Suppressor macrophage treated with lipopolysaccharide for 1 hour (primary cell): ENCODE measurements at regions not wholly inside any gene's neighbourhood (a gene's known extent, or its start where the extent isn't known, plus 50 kb on each side); places are given as distances from the start of the nearest gene placed in this dataset.
"Not testable (repeated sequence)": the region's sequence is repeated elsewhere in the genome, so short reads cannot be mapped to it uniquely, and the experiment has no call there.

Experiments used
- DNase-seq, 3 donors: peaks; one replicate each; pipeline ENCODE4 v3.0.0-alpha.2; 2020 to 2022

GRCh38 chr2:226573158-226573557 lies 226.5 kb downstream of the IRS1 start:
- DNase-seq, result no peak

- no peak for DNase-seq
These were observed 235.0 kb downstream of the IRS1 start for GRCh38 chr2:226564667-226565066.

DNA sequence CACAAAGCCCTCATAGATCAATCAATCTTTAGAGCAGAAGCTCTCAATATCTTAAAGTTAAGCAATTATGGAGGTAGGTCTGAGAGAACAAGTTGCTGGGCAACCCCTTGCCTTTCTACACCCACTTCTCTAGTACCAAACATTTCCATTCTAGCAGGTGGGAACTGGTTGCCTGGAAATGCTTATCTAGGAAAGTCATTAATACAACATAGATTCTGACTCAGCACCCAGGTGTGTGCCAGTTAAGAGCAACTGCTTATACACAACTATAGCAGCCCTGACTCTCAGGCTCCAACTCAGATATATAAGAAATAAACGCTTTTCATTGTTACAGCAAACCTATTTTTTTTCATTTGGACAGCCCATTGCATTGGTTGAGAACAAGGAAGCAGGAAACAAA lies 237.7 kb downstream of the IRS1 start:
- DNase-seq, result no peak

DNA sequence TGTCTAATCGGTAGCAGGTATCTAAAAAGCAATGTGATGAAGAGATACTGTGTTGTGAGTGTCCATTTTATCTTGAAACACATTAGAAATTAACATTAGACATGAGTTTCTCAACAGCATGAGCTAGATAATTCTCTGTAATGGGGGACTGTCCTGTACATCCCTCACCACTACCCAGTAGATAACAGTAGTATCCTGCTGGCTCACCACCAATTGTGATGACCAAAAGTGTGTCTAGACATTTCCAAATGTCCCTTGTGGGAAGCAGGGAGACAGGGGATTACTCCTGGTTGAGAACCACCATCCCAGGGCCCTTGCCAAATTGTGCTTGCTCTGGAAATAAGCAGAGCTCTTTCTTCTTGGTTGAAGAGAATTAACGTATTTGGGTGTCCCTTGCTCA lies 239.3 kb downstream of the IRS1 start:
- no peak for DNase-seq

GRCh38 chr2:226559536-226559935 lies 240.1 kb downstream of the IRS1 start:
- no peak for DNase-seq

DNA sequence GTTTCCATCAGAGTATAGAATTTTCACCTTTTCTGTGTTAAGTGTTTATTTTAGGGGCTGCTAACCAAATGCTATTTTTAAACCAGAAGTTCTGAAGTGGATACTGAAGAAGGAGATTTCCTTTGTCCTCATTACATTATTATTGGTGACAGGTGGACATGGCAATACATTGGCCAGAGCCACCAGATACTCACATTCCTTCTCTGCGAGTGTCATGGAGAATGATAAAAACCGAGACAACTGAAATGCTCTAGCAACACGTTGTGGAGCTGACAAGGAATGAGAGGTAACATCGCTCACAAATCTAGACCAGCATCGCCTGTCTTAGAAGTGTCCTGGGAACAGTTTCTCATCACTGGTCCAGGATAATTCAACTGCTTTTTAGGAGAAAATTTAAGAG lies 241.2 kb downstream of the IRS1 start:
- no peak for DNase-seq

- no peak for DNase-seq
These were observed 243.6 kb downstream of the IRS1 start for GRCh38 chr2:226556050-226556449.

DNA sequence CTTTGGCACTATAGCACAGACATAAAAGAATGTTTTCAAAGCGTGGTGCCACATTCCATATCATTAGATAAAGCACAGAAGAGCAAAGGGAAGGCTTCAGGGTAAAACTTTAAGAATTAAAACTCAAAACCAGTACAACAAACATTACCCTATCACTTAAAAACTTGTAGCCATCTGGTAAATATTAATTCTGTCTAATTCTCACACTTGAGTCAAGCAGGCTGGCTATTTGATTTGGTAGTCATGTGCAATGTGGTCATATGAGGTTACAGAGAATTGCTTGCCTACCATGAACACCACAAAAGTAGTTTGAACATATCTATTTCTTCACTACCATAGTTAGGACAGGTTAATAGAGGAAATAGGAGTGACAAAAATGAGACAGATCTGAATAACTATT lies 244.9 kb downstream of the IRS1 start:
- DNase-seq, result no peak

DNA sequence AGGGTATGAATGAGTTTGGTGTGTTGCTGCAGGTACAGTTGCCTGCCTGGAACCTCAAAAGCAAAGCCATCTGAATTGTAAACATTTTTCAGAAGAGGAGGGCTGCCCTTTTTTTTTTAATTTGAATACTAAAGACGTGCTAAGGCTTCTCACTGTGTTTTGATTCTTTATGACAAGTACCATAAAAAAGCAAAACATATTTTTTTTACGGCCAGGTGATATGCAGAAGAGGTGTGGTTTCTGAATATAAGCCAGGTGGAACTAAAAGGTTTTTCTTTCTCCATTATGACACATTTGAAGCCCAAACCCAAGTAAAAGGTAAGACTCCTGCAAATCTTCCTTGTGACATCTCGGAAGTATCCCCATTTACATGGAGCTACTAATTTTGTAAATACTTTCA lies 246.3 kb downstream of the IRS1 start:
- DNase-seq, result no peak

DNA sequence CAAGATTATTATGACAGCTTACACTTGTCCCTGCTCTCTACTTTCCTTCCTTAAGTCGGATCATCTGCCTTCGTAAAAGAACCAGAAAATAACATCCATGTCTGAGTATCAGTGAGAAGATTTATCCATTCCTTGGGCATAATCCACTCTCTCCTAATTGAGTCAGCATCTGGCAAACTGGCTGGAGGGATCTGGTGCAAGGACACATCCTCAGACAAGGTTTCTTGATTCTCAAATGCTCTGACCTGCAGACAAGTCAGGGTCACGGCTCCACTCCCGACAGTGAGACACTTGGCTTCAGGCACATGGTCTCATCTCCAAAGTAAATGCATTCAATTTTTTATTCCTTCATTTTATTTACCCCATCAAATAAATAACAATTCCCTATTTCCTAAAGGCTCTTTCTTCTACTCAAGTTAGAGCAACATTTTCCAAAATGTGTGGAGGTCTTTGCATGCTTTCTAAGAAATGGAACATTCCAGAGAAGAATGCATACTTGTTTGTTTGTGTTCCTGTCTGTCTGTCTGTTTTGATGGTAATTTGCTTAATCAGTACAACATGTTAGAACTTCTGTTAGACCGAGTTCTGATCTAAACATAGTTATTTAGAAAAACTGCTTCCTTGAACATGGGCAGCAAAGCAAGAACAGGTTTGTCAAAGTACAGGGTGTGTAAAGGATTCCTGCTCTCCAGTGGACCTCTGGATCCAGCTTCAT lies 246.9 kb downstream of the IRS1 start:
- no peak for DNase-seq

DNA sequence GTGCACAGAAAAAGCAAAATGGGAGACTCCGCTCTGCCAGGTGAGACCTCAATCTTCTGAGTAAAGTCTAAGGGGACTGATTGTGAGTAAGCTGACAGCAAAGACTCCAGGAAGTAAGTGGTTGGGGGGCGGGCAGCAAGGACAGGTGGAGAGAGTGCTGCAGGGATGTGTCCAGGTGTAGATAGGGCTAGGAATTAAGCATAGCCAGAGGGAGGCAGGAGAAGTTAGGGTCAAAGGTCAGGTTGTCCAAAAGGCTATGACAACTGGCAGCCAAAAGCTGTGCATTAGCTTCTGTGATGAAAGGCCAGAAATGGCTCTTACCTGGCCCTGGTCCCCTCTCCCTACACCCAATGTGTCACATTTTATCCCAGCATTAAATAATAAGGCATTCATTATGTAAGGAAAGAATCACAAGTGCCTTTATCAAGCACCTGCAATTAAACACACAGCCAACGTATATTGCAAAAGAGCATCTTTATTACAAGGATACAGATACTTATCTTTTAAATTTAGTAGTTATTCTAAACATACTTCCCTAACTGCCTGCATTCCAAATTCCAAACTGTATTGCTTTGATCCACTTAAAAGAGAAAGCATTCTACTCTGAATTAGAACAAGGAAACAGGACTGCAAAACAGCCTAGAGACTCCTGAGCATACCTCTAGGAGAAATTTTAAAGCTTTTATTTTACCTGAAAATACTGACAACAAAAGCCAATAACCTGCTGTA lies 247.9 kb downstream of the IRS1 start:
- no peak for DNase-seq

- DNase-seq, result no peak
These were observed 248.8 kb downstream of the IRS1 start for GRCh38 chr2:226550801-226551200.

DNA sequence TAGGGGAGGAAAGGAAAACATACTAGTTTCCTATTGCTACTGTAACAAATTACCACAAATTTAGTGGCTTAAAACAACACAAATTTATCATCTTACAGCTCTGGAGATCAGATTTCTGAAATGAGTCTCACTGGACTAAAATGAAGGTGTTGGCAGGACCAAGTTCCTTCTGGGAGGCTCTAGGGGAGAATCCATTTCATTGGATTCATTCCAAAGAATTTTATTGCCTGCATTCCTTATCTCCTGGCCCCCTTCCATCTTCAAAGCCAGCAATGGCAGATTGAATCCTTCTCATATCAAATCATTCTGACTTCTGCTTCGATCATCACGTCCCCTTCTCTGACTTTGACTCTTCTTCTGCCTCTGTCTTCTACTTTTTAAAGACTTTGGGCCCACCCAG lies 250.9 kb downstream of the IRS1 start:
- no peak for DNase-seq

GRCh38 chr2:226544596-226545210 lies 254.9 kb downstream of the IRS1 start:
- DNase-seq, result no peak

GRCh38 chr2:226540204-226540994 lies 259.2 kb downstream of the IRS1 start:
- DNase-seq, result no peak

GRCh38 chr2:226536410-226536809 lies 263.2 kb downstream of the IRS1 start:
- no peak for DNase-seq

DNA sequence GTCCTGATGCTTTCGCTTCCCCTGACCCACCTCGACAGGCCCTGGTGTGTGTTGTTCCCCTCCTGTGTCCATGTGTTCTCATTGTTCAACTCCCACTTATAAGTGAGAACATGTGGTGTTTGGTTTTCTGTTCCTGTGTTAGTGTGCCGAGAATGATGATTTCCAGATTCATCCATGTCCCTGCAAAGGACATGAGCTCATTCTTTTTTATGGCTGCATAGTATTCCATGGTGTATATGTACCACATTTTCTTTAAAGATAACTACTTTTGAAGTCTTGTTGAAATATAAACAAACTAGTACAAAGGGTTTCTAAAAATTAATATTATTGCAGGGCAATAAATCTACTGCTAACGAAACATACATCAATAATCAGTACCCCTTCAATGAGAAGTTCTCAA lies 266.6 kb downstream of the IRS1 start:
- not testable (repeated sequence) for DNase-seq

- no peak for DNase-seq
These were observed 268.4 kb downstream of the IRS1 start for GRCh38 chr2:226531061-226531810.

DNA sequence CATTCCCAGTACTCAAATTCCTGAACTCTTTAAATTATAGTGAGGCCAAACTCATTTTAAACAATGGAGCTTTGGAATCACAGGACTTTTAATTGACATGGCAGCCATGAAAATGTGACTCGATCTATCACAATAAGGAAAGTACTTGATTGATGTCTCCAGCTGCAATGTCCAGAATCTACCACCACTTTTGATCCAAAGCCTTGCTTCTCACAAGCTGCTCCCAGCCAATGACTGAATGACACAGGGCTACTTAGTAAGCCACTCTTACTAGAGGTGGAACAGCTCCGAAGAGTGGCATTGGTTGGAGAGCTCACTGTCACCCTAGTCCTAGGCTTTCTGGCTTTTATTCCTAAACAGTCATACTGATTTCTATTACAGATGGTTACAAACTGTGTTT lies 270.1 kb downstream of the IRS1 start:
- DNase-seq, result no peak

DNA sequence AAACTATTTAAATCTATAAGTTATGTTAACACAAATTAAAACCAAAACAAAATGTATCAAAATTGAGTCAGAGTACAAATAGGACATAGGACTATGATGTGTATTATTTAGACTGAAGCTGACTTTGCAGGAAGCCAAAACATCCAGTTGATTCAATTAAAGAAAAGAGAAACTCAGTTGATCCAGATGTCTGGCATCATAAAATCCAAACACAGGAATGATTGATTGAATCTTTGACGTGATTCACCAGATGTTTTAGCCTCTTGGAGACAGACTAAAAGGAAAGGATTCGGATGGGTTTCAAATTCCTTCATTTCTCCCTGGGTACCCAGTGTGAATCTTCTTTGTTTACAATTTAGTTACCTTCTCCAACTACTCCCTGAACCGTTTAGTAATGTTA lies 272.9 kb downstream of the IRS1 start:
- DNase-seq, result no peak

- peak; percentile 7 to 41 (median 30) for DNase-seq
These were observed 275.2 kb downstream of the IRS1 start for GRCh38 chr2:226524381-226524843.

DNA sequence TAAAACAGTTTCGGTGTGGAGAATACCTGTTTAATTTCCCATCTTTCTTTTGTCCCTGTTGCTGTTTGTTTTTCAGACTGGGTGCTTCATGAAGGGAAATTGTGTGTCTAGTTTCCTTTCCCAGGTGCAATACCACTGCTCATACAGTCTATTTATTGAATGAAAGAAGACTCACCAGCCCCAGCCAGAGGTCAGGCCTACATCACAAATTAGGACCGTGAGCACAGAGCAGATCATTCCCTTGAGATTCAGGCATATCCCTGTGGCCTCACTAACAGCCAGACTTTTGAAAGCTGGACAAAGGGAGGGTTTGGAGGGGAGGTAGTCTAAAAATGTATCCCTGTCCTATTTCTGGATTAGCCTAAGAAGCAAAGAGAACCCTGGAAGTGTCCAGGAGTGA lies 278.9 kb downstream of the IRS1 start:
- DNase-seq, result no peak
